Vagina (tissue), 2 donors: ENCODE measurements at regions not wholly inside any gene's neighbourhood (a gene's known extent, or its start where the extent isn't known, plus 50 kb on each side); places are given as distances from the start of the nearest gene placed in this dataset.

Experiments
- DNase-seq, 2 donors: peaks; one replicate each; pipeline ENCODE4 v3.0.0-alpha.2; 2017; ENCODE audit errors: extremely low spot score in 2 of 2
- H3K27ac ChIP-seq: fragments of 200-600 bp; sonication (generic); one replicate; pipeline ENCODE4 v1.5.1; 2019
- H3K27me3 ChIP-seq: fragments of 200-600 bp; sonication (generic); one replicate; pipeline ENCODE4 v1.5.1; 2019
- H3K36me3 ChIP-seq, 2 donors: fragments of 200-600 bp; sonication (generic); one replicate each; pipeline ENCODE4 v1.5.1; 2017 to 2019
- H3K4me1 ChIP-seq: fragments of 200-600 bp; sonication (generic); one replicate; pipeline ENCODE4 v1.5.1; 2019
- H3K4me3 ChIP-seq, 2 donors: fragments of 200-600 bp; sonication (generic); 1 replicate in 1 of 2; 2 replicates in 1 of 2; pipeline ENCODE4 v1.5.1; 2016 to 2019
- H3K9me3 ChIP-seq: fragments of 200-600 bp; sonication (generic); one replicate; pipeline ENCODE4 v1.5.1; 2019
- CTCF ChIP-seq, 3 experiments: fragments of 450-650 bp in 2 of 3; fragments of 200-600 bp in 1 of 3; sonication (generic) in 1 of 3; IDR thresholded peaks; one replicate each; pipeline ENCODE4 v1.5.1; 2017 to 2019; ENCODE audit warnings: antibody characterized with exemption in 3 of 3, mild to moderate bottlenecking in 2 of 3, moderate library complexity in 2 of 3
- POLR2A ChIP-seq, 2 donors: fragments of 450-650 bp; IDR thresholded peaks; one replicate each; pipeline ENCODE4 v1.6.1; 2017; ENCODE audit warnings: antibody characterized with exemption in 2 of 2, mild to moderate bottlenecking in 2 of 2, moderate library complexity in 2 of 2
- POLR2AphosphoS5 ChIP-seq, 2 donors: sonication (generic); formaldehyde crosslinking; IDR thresholded peaks; one replicate each; pipeline ENCODE4 v1.9.0; 2017; ENCODE audit warnings: antibody characterized with exemption in 2 of 2, mild to moderate bottlenecking in 2 of 2, low read depth in 1 of 2; ENCODE audit not compliant: insufficient read depth in 1 of 2
- intact Hi-C: fragments of 100-400 bp; cut with DNase I; formaldehyde crosslinking; loops from one replicate; pipeline ENCODE4 v1.15.1; 2023

GRCh38 chr22:48474881-48475280 lies 1352.8 kb downstream of the BRD1 start:
- H3K36me3 ChIP-seq = no peaks in the 10 kb centered on the region

GRCh38 chr22:48473202-48473601 lies 1354.5 kb downstream of the BRD1 start:
- no peaks in the 10 kb centered on the region for H3K9me3 ChIP-seq
- no peaks in the 10 kb centered on the region for H3K27me3 ChIP-seq
- no peak for DNase-seq

More at GRCh38 chr22:48474881-48475280, 1352.8 kb downstream of the BRD1 start:
- Histone ChIP-seq H3K27me3 (no peaks in the 10 kb centered on the region), H3K4me1 (no peaks in the 10 kb centered on the region), H3K27ac (no peak overlapping the region), H3K4me3 (no peak overlapping the region), H3K9me3 (no peaks in the 10 kb centered on the region)
- TF ChIP-seq POLR2AphosphoS5 (IDR thresholded peaks at IDR 0.05; ENCODE audit: insufficient read depth in 1 of 2, low read depth in 1 of 2) = no peak
- TF ChIP-seq POLR2A (IDR thresholded peaks at IDR 0.05) = no peak
- TF ChIP-seq CTCF (IDR thresholded peaks at IDR 0.05) = no peak
- DNase-seq = no peak
- intact Hi-C loops = no loop called here

GRCh38 chr22:48464246-48464645 lies 1363.4 kb downstream of the BRD1 start:
- TF ChIP-seq POLR2A (IDR thresholded peaks at IDR 0.05) (no peak), CTCF (IDR thresholded peaks at IDR 0.05) (no peak), POLR2AphosphoS5 (IDR thresholded peaks at IDR 0.05; ENCODE audit: insufficient read depth in 1 of 2, low read depth in 1 of 2) (no peak)
- H3K9me3 ChIP-seq = no peaks in the 10 kb centered on the region
- no peaks in the 10 kb centered on the region for H3K4me1 ChIP-seq
- intact Hi-C loops = no loop called here
- H3K27ac ChIP-seq = no peak overlapping the region
- DNase-seq = no peak
- no peak overlapping the region for H3K4me3 ChIP-seq
- H3K36me3 ChIP-seq = no peaks in the 10 kb centered on the region
- no peaks in the 10 kb centered on the region for H3K27me3 ChIP-seq

More at GRCh38 chr22:48473202-48473601, 1354.5 kb downstream of the BRD1 start:
- Histone ChIP-seq H3K36me3 (no peaks in the 10 kb centered on the region), H3K4me1 (no peaks in the 10 kb centered on the region), H3K4me3 (no peak overlapping the region), H3K27ac (no peak overlapping the region)
- TF ChIP-seq POLR2AphosphoS5 (IDR thresholded peaks at IDR 0.05; ENCODE audit: insufficient read depth in 1 of 2, low read depth in 1 of 2) (no peak), CTCF (IDR thresholded peaks at IDR 0.05) (no peak), POLR2A (IDR thresholded peaks at IDR 0.05) (no peak)
- intact Hi-C loops = no loop called here

GRCh38 chr22:48459859-48460823 lies 1367.5 kb downstream of the BRD1 start:
- Histone ChIP-seq H3K4me3 (no peak overlapping the region), H3K27ac (no peak overlapping the region), H3K4me1 (no peaks in the 10 kb centered on the region), H3K9me3 (no peaks in the 10 kb centered on the region), H3K27me3 (no peaks in the 10 kb centered on the region), H3K36me3 (no peaks in the 10 kb centered on the region)
- intact Hi-C loops = no loop called here
- no peak for DNase-seq
- no peak for TF ChIP-seq POLR2AphosphoS5 (IDR thresholded peaks at IDR 0.05; ENCODE audit: insufficient read depth in 1 of 2, low read depth in 1 of 2)
- TF ChIP-seq POLR2A (IDR thresholded peaks at IDR 0.05) = no peak
- no peak for TF ChIP-seq CTCF (IDR thresholded peaks at IDR 0.05)

- no peaks in the 10 kb centered on the region for H3K27me3 ChIP-seq
- H3K4me1 ChIP-seq = no peaks in the 10 kb centered on the region
- H3K27ac ChIP-seq = no peak overlapping the region
- H3K36me3 ChIP-seq = no peaks in the 10 kb centered on the region
- intact Hi-C loops = no loop called here
- H3K9me3 ChIP-seq = no peaks in the 10 kb centered on the region
- no peak overlapping the region for H3K4me3 ChIP-seq
- TF ChIP-seq POLR2AphosphoS5 (IDR thresholded peaks at IDR 0.05; ENCODE audit: insufficient read depth in 1 of 2, low read depth in 1 of 2) (no peak), CTCF (IDR thresholded peaks at IDR 0.05) (no peak), POLR2A (IDR thresholded peaks at IDR 0.05) (no peak)
- no peak for DNase-seq
Measured at GRCh38 chr22:48459259-48459658, 1368.4 kb downstream of the BRD1 start.
